SK-N-SH treated with all-trans-retinoic acid at 6 μM for 48 hours (cell line): ENCODE measurements at regions not wholly inside any gene's neighbourhood (a gene's known extent, or its start where the extent isn't known, plus 50 kb on each side); places are given as distances from the start of the nearest gene placed in this dataset.

Source experiments
- ATAC-seq: fragments of 200-7000 bp; cut with Tn5 transposase; 3 replicates; pipeline ENCODE4 v1.9.1; 2020; ENCODE audit warnings: mild to moderate bottlenecking, moderate library complexity
- ARNTL ChIP-seq: fragments of 450-650 bp; formaldehyde crosslinking; IDR thresholded peaks from 2 replicates; pipeline ENCODE4 v1.5.0; 2020; ENCODE audit warnings: low read depth, mild to moderate bottlenecking, moderate library complexity, borderline replicate concordance
- BACH2 ChIP-seq: fragments of 250-450 bp; sonication (Bioruptor Pico); IDR thresholded peaks from 2 replicates; pipeline ENCODE4 v1.9.0; 2021; ENCODE audit warnings: mild to moderate bottlenecking, borderline replicate concordance
- CSDC2 ChIP-seq: fragments of 250-450 bp; sonication (Bioruptor Pico); IDR thresholded peaks from 2 replicates; pipeline ENCODE4 v1.5.0; 2020; ENCODE audit warnings: mild to moderate bottlenecking, moderate library complexity
- GLIS3 ChIP-seq: fragments of 250-450 bp; sonication (Bioruptor Pico); IDR thresholded peaks from 2 replicates; pipeline ENCODE4 v1.5.0; 2020; ENCODE audit warnings: mild to moderate bottlenecking, moderate library complexity
- ISL1 ChIP-seq: fragments of 250-450 bp; sonication (Bioruptor Pico); IDR thresholded peaks from 2 replicates; pipeline ENCODE4 v2.1.2; 2022; ENCODE audit warnings: mild to moderate bottlenecking, moderate library complexity
- OSR1 ChIP-seq: fragments of 250-450 bp; sonication (Bioruptor Pico); IDR thresholded peaks from 2 replicates; pipeline ENCODE4 v1.8.0; 2022; ENCODE audit warnings: moderate library complexity, mild to moderate bottlenecking, inconsistent platforms
- PPARA ChIP-seq: fragments of 250-450 bp; sonication (Bioruptor Pico); IDR thresholded peaks from 2 replicates; pipeline ENCODE4 v1.5.0; 2020; ENCODE audit warnings: mild to moderate bottlenecking, borderline replicate concordance
- RARB ChIP-seq: fragments of 250-450 bp; sonication (Bioruptor Pico); IDR thresholded peaks from 2 replicates; pipeline ENCODE4 v1.8.0; 2021; ENCODE audit warnings: mild to moderate bottlenecking, moderate library complexity
- SNAI2 ChIP-seq: fragments of 250-450 bp; sonication (Bioruptor Pico); IDR thresholded peaks from 2 replicates; pipeline ENCODE4 v1.5.0; 2020; ENCODE audit warnings: mild to moderate bottlenecking, moderate library complexity
- TCF4 ChIP-seq: fragments of 250-450 bp; sonication (Bioruptor Pico); IDR thresholded peaks from 2 replicates; pipeline ENCODE4 v1.8.0; 2021; ENCODE audit warnings: mild to moderate bottlenecking, moderate library complexity, borderline replicate concordance
- TOX ChIP-seq: fragments of 250-450 bp; sonication (Bioruptor Pico); IDR thresholded peaks from 2 replicates; pipeline ENCODE4 v1.8.0; 2021; ENCODE audit warnings: mild to moderate bottlenecking, moderate library complexity, borderline replicate concordance
- ZC3H10 ChIP-seq: fragments of 250-450 bp; sonication (Bioruptor Pico); IDR thresholded peaks from 2 replicates; pipeline ENCODE4 v1.5.1; 2021; ENCODE audit warnings: mild to moderate bottlenecking, moderate library complexity
- ZFP3 ChIP-seq: fragments of 250-450 bp; sonication (Bioruptor Pico); IDR thresholded peaks from 2 replicates; pipeline ENCODE4 v1.5.0; 2020; ENCODE audit warnings: mild to moderate bottlenecking, moderate library complexity
- ZFP30 ChIP-seq: fragments of 450-650 bp; formaldehyde crosslinking; IDR thresholded peaks from 2 replicates; pipeline ENCODE4 v1.5.0; 2022; ENCODE audit warnings: mild to moderate bottlenecking, moderate library complexity
- ZNF565 ChIP-seq: fragments of 450-650 bp; formaldehyde crosslinking; conservative IDR thresholded peaks from 2 replicates; pipeline ENCODE4 v1.5.0; 2020; ENCODE audit warnings: low read depth, mild to moderate bottlenecking, moderate library complexity
- ZNF8 ChIP-seq: fragments of 450-650 bp; formaldehyde crosslinking; IDR thresholded peaks from 2 replicates; pipeline ENCODE4 v1.5.0; 2020; ENCODE audit warnings: mild to moderate bottlenecking, moderate library complexity
- TF ChIP-seq, protein P1 (sequence below): fragments of 250-450 bp; sonication (Bioruptor Pico); IDR thresholded peaks from 2 replicates; pipeline ENCODE4 v1.5.1; 2020; ENCODE audit warnings: low read depth, mild to moderate bottlenecking, moderate library complexity
- TF ChIP-seq, protein P2 (sequence below): fragments of 250-450 bp; sonication (Bioruptor Pico); IDR thresholded peaks from 2 replicates; pipeline ENCODE4 v1.8.0; 2020; ENCODE audit warnings: mild to moderate bottlenecking, moderate library complexity, borderline replicate concordance

DNA sequence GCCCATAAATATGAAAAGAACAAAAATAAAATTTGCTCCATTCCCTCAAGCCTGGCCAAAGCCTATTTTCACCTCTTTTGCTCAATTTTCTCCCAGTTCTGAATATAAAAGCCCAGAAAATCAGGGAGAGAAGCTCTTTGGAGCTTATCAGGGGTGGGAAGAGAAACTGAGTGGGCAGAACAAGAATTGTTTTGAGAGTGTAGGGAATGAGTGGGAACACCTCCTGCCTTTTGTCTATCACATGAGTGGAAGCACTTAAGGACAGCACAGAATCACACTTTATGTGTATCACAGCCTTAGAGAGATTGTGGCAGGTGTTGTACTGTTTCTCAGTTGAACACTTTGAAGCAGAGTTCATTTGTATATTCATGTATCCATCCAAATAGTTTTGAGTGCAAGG lies 139.2 kb upstream of the HMHB1 start:
- no peak for TF ChIP-seq OSR1 (CRISPR knock-in tag)
- TF ChIP-seq BACH2 (CRISPR knock-in tag), result no peak
- TF ChIP-seq ZFP30, result no peak
- no peak for TF ChIP-seq ISL1
- no peak for TF ChIP-seq RARB (CRISPR knock-in tag)
- no peak for TF ChIP-seq SNAI2
- no peak for TF ChIP-seq TCF4 (CRISPR knock-in tag)
- TF ChIP-seq, protein P1, sequence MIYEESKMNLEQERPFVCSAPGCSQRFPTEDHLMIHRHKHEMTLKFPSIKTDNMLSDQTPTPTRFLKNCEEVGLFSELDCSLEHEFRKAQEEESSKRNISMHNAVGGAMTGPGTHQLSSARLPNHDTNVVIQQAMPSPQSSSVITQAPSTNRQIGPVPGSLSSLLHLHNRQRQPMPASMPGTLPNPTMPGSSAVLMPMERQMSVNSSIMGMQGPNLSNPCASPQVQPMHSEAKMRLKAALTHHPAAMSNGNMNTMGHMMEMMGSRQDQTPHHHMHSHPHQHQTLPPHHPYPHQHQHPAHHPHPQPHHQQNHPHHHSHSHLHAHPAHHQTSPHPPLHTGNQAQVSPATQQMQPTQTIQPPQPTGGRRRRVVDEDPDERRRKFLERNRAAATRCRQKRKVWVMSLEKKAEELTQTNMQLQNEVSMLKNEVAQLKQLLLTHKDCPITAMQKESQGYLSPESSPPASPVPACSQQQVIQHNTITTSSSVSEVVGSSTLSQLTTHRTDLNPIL, result no peak
- no peak for ATAC-seq

DNA sequence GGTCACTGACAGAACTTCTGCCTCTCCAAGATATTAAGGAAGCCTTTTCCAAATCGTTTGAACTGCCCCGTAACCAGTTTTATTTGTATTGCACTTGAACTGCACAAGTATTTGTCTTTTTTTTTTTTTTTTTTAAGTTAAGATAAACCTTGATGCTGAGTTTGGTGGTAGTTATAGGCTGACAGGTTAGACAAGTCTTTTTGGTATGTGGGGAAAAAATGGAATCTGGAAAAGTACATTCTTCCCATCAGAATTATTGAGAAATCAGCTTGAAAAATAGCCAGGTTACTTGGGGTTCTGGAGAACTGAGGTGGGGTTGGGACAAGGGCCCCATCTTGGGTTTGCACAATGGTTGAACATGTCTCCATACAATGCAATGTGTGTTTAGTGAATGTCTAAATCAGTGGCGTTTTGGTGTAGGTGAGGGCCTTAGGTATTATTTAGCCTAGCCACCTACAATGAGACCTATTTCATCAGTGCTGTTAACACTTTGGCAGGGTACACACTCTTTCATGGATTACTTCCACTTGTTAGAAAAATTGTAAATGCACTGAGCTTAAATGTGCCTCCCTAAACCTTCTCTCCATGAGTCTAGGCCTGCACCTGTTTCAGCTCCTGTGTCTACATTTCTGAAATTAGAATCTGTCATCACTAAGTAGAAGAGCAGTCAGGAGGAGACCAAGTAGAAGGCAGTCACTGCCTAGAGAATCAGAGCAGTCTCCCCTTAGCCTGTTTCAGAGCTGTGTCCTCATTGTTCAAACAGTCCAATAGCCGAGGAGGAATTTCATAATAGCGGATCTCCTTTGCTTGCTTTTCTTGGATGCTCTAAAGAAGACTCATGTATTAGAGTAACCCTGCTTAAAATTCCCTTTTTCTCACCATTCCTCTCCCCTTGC lies 140.0 kb upstream of the HMHB1 start:
- no peak for TF ChIP-seq BACH2 (CRISPR knock-in tag)
- TF ChIP-seq GLIS3 (CRISPR knock-in tag), result no peak
- no peak for TF ChIP-seq ZNF565 (CRISPR knock-in tag)
- ATAC-seq, result no peak

DNA sequence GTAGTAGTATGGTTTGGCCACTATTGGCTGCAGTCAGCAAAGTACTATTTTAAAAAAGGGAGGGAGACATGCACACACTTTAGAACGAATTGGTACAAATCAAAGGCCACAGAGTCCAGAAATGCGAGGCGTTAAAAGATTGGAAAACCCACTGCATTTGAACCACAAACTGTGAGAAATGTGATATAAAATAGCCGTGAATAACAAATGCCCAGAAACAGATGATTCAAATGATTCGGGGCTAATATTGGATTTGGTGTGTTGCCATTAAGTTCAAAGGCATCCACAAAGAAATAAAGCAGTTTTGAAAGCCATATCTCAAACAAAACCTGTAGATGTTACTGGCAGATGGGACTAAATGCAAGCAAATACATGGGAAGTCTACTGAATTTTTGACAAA lies 140.9 kb upstream of the HMHB1 start:
- ATAC-seq, result no peak
- no peak for TF ChIP-seq ARNTL
- TF ChIP-seq, protein P1, result no peak
- TF ChIP-seq, protein P2, sequence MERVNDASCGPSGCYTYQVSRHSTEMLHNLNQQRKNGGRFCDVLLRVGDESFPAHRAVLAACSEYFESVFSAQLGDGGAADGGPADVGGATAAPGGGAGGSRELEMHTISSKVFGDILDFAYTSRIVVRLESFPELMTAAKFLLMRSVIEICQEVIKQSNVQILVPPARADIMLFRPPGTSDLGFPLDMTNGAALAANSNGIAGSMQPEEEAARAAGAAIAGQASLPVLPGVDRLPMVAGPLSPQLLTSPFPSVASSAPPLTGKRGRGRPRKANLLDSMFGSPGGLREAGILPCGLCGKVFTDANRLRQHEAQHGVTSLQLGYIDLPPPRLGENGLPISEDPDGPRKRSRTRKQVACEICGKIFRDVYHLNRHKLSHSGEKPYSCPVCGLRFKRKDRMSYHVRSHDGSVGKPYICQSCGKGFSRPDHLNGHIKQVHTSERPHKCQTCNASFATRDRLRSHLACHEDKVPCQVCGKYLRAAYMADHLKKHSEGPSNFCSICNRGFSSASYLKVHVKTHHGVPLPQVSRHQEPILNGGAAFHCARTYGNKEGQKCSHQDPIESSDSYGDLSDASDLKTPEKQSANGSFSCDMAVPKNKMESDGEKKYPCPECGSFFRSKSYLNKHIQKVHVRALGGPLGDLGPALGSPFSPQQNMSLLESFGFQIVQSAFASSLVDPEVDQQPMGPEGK (CRISPR knock-in tag), result no peak
- TF ChIP-seq CSDC2, result no peak
- no peak for TF ChIP-seq ZC3H10 (CRISPR knock-in tag)

DNA sequence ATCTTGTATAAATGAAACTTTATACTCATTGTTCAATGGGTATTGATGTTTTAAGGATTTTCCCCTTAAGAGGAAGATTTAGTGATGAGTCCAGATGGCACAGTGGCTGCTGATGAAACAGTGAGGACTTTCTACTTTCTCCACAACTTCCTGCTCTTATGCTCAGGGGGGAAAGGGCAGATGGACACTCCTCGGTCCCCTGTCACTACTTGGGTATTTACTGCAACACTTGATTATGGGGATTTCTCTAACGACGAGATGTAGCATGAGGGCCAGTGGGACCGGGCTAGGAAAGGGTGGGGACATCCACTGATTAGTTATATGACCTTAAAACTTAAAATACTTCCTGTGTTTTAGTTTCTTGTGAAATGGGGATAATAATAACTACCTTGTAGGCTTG lies 146.1 kb upstream of the HMHB1 start:
- ATAC-seq, result no peak
- TF ChIP-seq RARB (CRISPR knock-in tag) (no peak), ZNF8 (no peak), PPARA (no peak), ZNF565 (CRISPR knock-in tag) (no peak), TOX (CRISPR knock-in tag) (no peak), SNAI2 (no peak), ZFP30 (no peak)
- TF ChIP-seq, protein P2 (CRISPR knock-in tag), result no peak
- TF ChIP-seq, protein P1, result no peak
- TF ChIP-seq, all 23 proteins: peak for 0

DNA sequence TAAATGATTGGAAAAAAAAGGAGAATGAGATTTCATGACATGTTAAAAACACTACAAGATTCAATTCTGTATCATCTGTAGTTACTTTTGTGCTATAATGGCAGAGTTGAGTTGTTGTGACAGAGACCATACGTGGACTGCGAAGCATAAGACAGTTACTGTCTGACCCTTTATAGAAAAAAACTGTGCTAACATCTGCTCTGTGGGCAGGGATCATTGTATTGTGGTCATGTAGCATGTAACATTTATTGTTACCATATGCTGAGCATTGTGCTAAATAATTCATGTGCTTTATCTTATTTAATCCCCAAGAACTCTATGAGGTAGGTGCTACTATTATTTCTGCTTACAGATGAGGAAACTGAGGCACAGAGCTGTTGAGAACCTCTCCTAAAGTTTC lies 147.3 kb upstream of the HMHB1 start:
- ATAC-seq, result no peak

More for the DNA sequence above, 147.3 kb upstream of the HMHB1 start:
- TF ChIP-seq ZFP3 (no peak), ZC3H10 (CRISPR knock-in tag) (no peak), ARNTL (no peak), ZNF8 (no peak), PPARA (no peak), BACH2 (CRISPR knock-in tag) (no peak), ZFP30 (no peak), OSR1 (CRISPR knock-in tag) (no peak), CSDC2 (no peak)
- TF ChIP-seq, protein P1, result no peak
